ENCODE measurements at regions not wholly inside any gene's neighbourhood (a gene's known extent, or its start where the extent isn't known, plus 50 kb on each side); places are given as distances from the start of the nearest gene placed in this dataset.

GRCh38 chr20:39855799-39856198 lies 833.2 kb downstream of the MAFB start:
- TF ChIP-seq REST (IDR thresholded peaks at IDR 0.05; ENCODE audit: unreplicated experiment) (no peak), CTCF (conservative IDR thresholded peaks at IDR 0.05; ENCODE audit: low read depth in 2 of 2) (no peak), POLR2AphosphoS5 (IDR thresholded peaks at IDR 0.05; ENCODE audit: low read depth) (no peak), EZH2phosphoT487 (IDR thresholded peaks at IDR 0.05; ENCODE audit: unreplicated experiment) (no peak)
- TF ChIP-seq, protein P1, sequence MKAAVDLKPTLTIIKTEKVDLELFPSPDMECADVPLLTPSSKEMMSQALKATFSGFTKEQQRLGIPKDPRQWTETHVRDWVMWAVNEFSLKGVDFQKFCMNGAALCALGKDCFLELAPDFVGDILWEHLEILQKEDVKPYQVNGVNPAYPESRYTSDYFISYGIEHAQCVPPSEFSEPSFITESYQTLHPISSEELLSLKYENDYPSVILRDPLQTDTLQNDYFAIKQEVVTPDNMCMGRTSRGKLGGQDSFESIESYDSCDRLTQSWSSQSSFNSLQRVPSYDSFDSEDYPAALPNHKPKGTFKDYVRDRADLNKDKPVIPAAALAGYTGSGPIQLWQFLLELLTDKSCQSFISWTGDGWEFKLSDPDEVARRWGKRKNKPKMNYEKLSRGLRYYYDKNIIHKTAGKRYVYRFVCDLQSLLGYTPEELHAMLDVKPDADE (IDR thresholded peaks at IDR 0.05) = no peak
